ENCODE measurements at regions not wholly inside any gene's neighbourhood (a gene's known extent, or its start where the extent isn't known, plus 50 kb on each side); places are given as distances from the start of the nearest gene placed in this dataset.
"Not testable (repeated sequence)": the region's sequence is repeated elsewhere in the genome, so short reads cannot be mapped to it uniquely, and the experiment has no call there.

- TF ChIP-seq CTCF, POLR2A (IDR thresholded peaks at IDR 0.05): not testable (repeated sequence)
Observed at GRCh38 chr9:65408806-65409205, 123.8 kb upstream of the FOXD4L5 start.
